Neural progenitor cell (in vitro differentiated cells): ENCODE measurements at regions not wholly inside any gene's neighbourhood (a gene's known extent, or its start where the extent isn't known, plus 50 kb on each side); places are given as distances from the start of the nearest gene placed in this dataset.

Experiments used
- DNase-seq: peaks from one replicate; pipeline ENCODE4 v3.0.0-alpha.2; 2016; ENCODE audit warnings: low spot score
- H2AFZ ChIP-seq: fragments of 200-600 bp; sonication (generic); replicated peaks from 2 replicates; pipeline ENCODE4 v1.6.1; 2016; ENCODE audit warnings: antibody characterized with exemption
- H3F3A ChIP-seq: fragments of 200-600 bp; sonication (generic); 2 replicates; pipeline ENCODE4 v1.6.1; 2016; ENCODE audit warnings: antibody characterized with exemption, low read depth
- H3K27ac ChIP-seq: fragments of 200-600 bp; sonication (generic); 2 replicates; pipeline ENCODE4 v1.5.1; 2016; ENCODE audit warnings: mild to moderate bottlenecking
- H3K27me3 ChIP-seq: fragments of 200-600 bp; sonication (generic); 2 replicates; pipeline ENCODE4 v1.6.1; 2016; ENCODE audit warnings: mild to moderate bottlenecking, moderate library complexity
- H3K36me3 ChIP-seq: fragments of 200-600 bp; sonication (generic); 2 replicates; pipeline ENCODE4 v1.5.1; 2016
- H3K4me1 ChIP-seq: fragments of 200-600 bp; sonication (generic); 2 replicates; pipeline ENCODE4 v1.6.1; 2016; ENCODE audit warnings: mixed run types
- H3K4me2 ChIP-seq: fragments of 200-600 bp; sonication (generic); 2 replicates; pipeline ENCODE4 v1.6.1; 2016
- H3K4me3 ChIP-seq: fragments of 200-600 bp; sonication (generic); 2 replicates; pipeline ENCODE4 v1.5.1; 2016
- H3K79me2 ChIP-seq: fragments of 200-600 bp; sonication (generic); 2 replicates; pipeline ENCODE4 v1.6.1; 2016; ENCODE audit warnings: low read depth
- H3K9ac ChIP-seq: fragments of 200-600 bp; sonication (generic); 2 replicates; pipeline ENCODE4 v1.6.1; 2016
- H3K9me3 ChIP-seq: fragments of 200-600 bp; sonication (generic); 2 replicates; pipeline ENCODE4 v1.5.1; 2016; ENCODE audit warnings: low read depth
- H4K20me1 ChIP-seq: fragments of 200-600 bp; sonication (generic); 2 replicates; pipeline ENCODE4 v1.6.1; 2016; ENCODE audit warnings: low read depth
- H3K27ac Mint-ChIP-seq: 3 replicates; pipeline ENCODE4 v1.8.0; 2021; ENCODE audit warnings: mixed read lengths
- H3K27me3 Mint-ChIP-seq: 2 replicates; pipeline ENCODE4 v1.8.0; 2022; ENCODE audit warnings: low read depth, mild to moderate bottlenecking, inconsistent platforms, moderate library complexity, mixed read lengths; ENCODE audit not compliant: insufficient read depth
- H3K36me3 Mint-ChIP-seq: 3 replicates; pipeline ENCODE4 v1.8.0; 2021; ENCODE audit warnings: mixed read lengths
- H3K4me1 Mint-ChIP-seq: 3 replicates; pipeline ENCODE4 v1.8.0; 2021; ENCODE audit warnings: mixed read lengths
- H3K4me3 Mint-ChIP-seq: 3 replicates; pipeline ENCODE4 v1.8.0; 2021; ENCODE audit warnings: mild to moderate bottlenecking, moderate library complexity, mixed read lengths
- H3K9me3 Mint-ChIP-seq: 3 replicates; pipeline ENCODE4 v1.8.0; 2020; ENCODE audit warnings: mixed read lengths
- EZH2 ChIP-seq: fragments of 200-600 bp; sonication (generic); IDR thresholded peaks from 2 replicates; pipeline ENCODE4 v1.6.1; 2017; ENCODE audit warnings: antibody characterized with exemption, mild to moderate bottlenecking, moderate library complexity
- EZH2phosphoT487 ChIP-seq: fragments of 200-600 bp; sonication (generic); IDR thresholded peaks from 2 replicates; pipeline ENCODE4 v1.6.1; 2017; ENCODE audit warnings: antibody characterized with exemption
- TF ChIP-seq, protein P1 (sequence below): fragments of 200-600 bp; sonication (generic); IDR thresholded peaks from 2 replicates; pipeline ENCODE4 v1.5.1; 2017; ENCODE audit warnings: antibody characterized with exemption, mild to moderate bottlenecking

DNA sequence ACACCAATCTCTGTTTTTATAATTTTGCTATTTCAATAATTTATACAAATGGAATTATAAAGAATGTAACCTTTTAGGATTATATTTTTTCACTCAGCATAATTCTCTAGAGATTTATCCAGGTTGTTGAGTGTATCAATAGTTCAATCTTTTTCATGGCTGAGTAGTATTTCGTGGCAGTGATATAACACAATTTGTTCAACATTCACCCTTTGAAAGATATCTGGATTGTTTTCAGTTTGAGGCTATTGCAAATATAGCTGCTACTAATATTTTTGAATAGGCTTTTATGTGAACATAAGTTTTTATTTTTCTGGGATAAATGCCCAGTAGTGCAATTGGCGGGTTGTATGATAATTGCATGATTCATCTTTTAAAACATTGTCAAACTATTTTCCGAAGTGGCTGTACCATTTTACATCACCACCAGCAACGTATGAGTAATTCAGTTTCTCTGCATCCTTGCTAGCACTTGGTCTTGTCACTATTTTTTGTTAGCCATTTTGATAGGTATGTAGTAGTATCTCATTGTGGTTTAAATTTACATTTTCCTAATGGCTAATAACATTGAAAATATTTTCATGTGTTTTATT lies 55.6 kb upstream of the ABCD3 start:
- Histone ChIP-seq H2AFZ (no peak overlapping the region), H3K36me3 (no peaks in the 10 kb centered on the region), H3K9me3 (peaks cover 8% of the 10 kb centered on the region), H3K27me3 (no peaks in the 10 kb centered on the region), H3K9ac (no peak overlapping the region), H3F3A (no peaks in the 10 kb centered on the region), H3K4me1 (no peaks in the 10 kb centered on the region), H3K79me2 (no peaks in the 10 kb centered on the region), H3K4me2 (no peak overlapping the region), H4K20me1 (no peaks in the 10 kb centered on the region), H3K27ac (no peak overlapping the region), H3K4me3 (no peak overlapping the region)
- Mint-ChIP-seq H3K27ac (no peak overlapping the region), H3K27me3 (peaks cover 5% of the 10 kb centered on the region), H3K9me3 (peaks cover 32% of the 10 kb centered on the region), H3K4me3 (no peak overlapping the region), H3K36me3 (no peaks in the 10 kb centered on the region), H3K4me1 (no peaks in the 10 kb centered on the region)
- DNase-seq, result no peak
- TF ChIP-seq EZH2 (no peak), EZH2phosphoT487 (no peak)
- TF ChIP-seq, protein P1, sequence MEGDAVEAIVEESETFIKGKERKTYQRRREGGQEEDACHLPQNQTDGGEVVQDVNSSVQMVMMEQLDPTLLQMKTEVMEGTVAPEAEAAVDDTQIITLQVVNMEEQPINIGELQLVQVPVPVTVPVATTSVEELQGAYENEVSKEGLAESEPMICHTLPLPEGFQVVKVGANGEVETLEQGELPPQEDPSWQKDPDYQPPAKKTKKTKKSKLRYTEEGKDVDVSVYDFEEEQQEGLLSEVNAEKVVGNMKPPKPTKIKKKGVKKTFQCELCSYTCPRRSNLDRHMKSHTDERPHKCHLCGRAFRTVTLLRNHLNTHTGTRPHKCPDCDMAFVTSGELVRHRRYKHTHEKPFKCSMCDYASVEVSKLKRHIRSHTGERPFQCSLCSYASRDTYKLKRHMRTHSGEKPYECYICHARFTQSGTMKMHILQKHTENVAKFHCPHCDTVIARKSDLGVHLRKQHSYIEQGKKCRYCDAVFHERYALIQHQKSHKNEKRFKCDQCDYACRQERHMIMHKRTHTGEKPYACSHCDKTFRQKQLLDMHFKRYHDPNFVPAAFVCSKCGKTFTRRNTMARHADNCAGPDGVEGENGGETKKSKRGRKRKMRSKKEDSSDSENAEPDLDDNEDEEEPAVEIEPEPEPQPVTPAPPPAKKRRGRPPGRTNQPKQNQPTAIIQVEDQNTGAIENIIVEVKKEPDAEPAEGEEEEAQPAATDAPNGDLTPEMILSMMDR, result no peak

DNA sequence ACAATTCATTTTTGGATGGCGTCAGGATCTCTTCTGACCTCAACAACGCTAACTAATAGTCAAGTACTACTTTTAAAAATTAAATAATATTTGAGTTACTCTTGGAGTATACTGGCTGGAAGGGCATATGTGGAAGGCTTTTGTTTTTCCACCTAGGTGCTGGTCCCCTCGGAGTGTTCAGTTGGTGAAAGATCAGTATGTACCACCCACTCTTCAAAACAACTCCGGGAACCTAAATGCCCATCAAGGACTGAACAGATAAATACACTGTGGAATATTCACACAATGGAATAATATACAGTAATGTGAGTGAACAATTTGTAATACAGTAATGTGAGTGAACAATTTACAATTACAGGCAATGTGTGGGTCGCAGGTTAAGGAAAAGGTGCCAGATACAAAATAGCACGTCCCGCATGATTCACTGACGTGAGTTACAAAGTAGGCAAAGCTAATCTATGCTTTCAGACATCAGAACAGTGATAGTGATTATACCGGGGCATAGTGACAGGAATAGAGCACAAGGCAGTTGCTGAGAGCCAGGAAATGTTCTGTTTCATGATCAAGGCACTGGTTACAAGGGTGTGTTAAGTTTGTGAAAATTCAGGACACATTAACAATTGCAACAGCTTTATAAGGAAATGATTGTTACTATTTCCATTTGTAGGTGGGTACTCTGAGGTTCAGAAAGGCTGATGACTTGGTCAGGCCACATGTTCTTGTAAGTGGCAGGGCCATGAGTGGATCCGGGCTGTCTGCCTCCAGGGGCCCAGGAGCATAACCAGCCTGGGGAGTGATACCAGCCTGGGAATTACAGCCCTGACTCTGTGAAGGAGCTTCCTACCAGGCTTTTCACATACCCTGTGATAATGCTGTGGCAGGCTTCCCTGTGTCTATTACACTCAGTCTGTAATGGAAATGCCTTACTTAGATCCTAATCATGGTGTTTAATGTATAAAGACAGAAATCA lies 59.3 kb upstream of the ABCD3 start:
- no peaks in the 10 kb centered on the region for H3K79me2 ChIP-seq
- TF ChIP-seq EZH2, result no peak
- TF ChIP-seq, protein P1, result no peak
- TF ChIP-seq EZH2phosphoT487, result no peak
- no peak overlapping the region for H3K9ac ChIP-seq
- Mint-ChIP-seq H3K9me3 (peaks cover 12% of the 10 kb centered on the region), H3K4me3 (no peak overlapping the region), H3K27ac (no peak overlapping the region), H3K36me3 (no peaks in the 10 kb centered on the region), H3K4me1 (peaks cover 5% of the 10 kb centered on the region), H3K27me3 (no peaks in the 10 kb centered on the region)
- no peaks in the 10 kb centered on the region for H4K20me1 ChIP-seq
- no peak overlapping the region for H3K4me2 ChIP-seq
- H3K4me3 ChIP-seq, result no peak overlapping the region
- peaks cover 8% of the 10 kb centered on the region for H3K9me3 ChIP-seq
- no peaks in the 10 kb centered on the region for H3F3A ChIP-seq
- no peak for DNase-seq
- no peaks in the 10 kb centered on the region for H3K27me3 ChIP-seq
- H2AFZ ChIP-seq, result no peak overlapping the region
- no peak overlapping the region for H3K27ac ChIP-seq
- H3K4me1 ChIP-seq, result peaks cover 6% of the 10 kb centered on the region
- H3K36me3 ChIP-seq, result no peaks in the 10 kb centered on the region

DNA sequence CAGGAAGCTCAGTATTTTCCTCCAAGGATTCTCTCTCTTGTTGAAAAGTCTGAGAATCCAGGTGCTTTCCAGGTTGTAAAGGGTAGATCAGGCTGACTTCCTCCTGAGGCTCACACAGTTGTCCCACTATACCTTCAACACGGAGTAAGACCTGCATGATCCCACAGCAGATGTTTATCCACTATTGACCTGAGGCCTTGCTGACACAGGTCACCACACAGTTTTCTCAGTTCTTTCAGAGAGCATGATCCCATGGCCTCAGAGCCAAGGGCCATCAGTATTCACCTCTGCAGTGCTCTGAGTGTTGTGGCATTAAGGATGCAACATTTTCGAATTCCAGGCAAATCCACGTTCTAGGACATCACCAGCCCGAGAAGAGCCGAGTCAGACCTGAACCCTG lies 60.5 kb upstream of the ABCD3 start:
- H3K4me3 ChIP-seq, result no peak overlapping the region
- no peaks in the 10 kb centered on the region for H3K36me3 ChIP-seq
- no peaks in the 10 kb centered on the region for H3K27me3 ChIP-seq
- H3K4me2 ChIP-seq, result no peak overlapping the region
- H3K4me1 Mint-ChIP-seq, result peaks cover 5% of the 10 kb centered on the region
- no peak overlapping the region for H3K27ac Mint-ChIP-seq
- H3K9me3 Mint-ChIP-seq, result peaks cover 4% of the 10 kb centered on the region
- no peaks in the 10 kb centered on the region for H4K20me1 ChIP-seq
- no peaks in the 10 kb centered on the region for H3K36me3 Mint-ChIP-seq
- no peaks in the 10 kb centered on the region for H3K79me2 ChIP-seq
- H3K4me3 Mint-ChIP-seq, result no peak overlapping the region
- H3K4me1 ChIP-seq, result peaks cover 6% of the 10 kb centered on the region
- TF ChIP-seq, protein P1, result no peak
- TF ChIP-seq EZH2, result no peak
- no peak for DNase-seq
- no peak overlapping the region for H3K9ac ChIP-seq
- H3K9me3 ChIP-seq, result peaks cover 8% of the 10 kb centered on the region
- H3K27ac ChIP-seq, result no peak overlapping the region
- H3K27me3 Mint-ChIP-seq, result peaks cover 5% of the 10 kb centered on the region
- no peak overlapping the region for H2AFZ ChIP-seq
- H3F3A ChIP-seq, result no peaks in the 10 kb centered on the region
